SK-N-SH (cell line): ENCODE measurements at regions not wholly inside any gene's neighbourhood (a gene's known extent, or its start where the extent isn't known, plus 50 kb on each side); places are given as distances from the start of the nearest gene placed in this dataset.

Experiments
- CTCF ChIA-PET: fragments of 300-600, 350-600 bp; formaldehyde crosslinking; extraction: SDS; loops from one replicate; lab custom pipeline; 2021; lab: Yijun Ruan, JAX
- POLR2A ChIA-PET: fragments of 350-600 bp; sonication (Branson Sonifier 250); formaldehyde crosslinking; extraction: SDS; loops from one replicate; lab custom pipeline; 2020; ENCODE audit warnings: antibody characterized with exemption, inconsistent platforms; lab: Yijun Ruan, JAX
- DNase-seq: peaks from one replicate; pipeline ENCODE4 v3.0.0; 2012
- H2AFZ ChIP-seq: fragments of 200-600 bp; sonication (generic); 2 replicates; pipeline ENCODE4 v1.8.1; 2016; ENCODE audit warnings: antibody characterized with exemption, mild to moderate bottlenecking, low read depth
- H3F3A ChIP-seq: fragments of 200-600 bp; sonication (generic); replicated peaks from 2 replicates; pipeline ENCODE3; 2016; ENCODE audit warnings: antibody characterized with exemption, mild to moderate bottlenecking; ENCODE audit not compliant: insufficient read depth
- H3K27ac ChIP-seq, 2 experiments: fragments of 200-500 bp in 1 of 2; fragments of 200-600 bp in 1 of 2; sonication (Bioruptor generic) in 1 of 2; sonication (generic), shearing (Covaris generic) in 1 of 2; 2 replicates each; pipeline versions ENCODE4 v1.5.1 to v1.6.1; 2014 to 2016; ENCODE audit warnings: low read depth in 2 of 2, inconsistent platforms in 1 of 2, low read length in 1 of 2, mild to moderate bottlenecking in 1 of 2, mixed read lengths in 1 of 2
- H3K27me3 ChIP-seq: fragments of 200-600 bp; sonication (generic), shearing (Covaris generic); 2 replicates; pipeline ENCODE4 v1.6.1; 2016; ENCODE audit warnings: mixed run types; ENCODE audit not compliant: insufficient read depth
- H3K36me3 ChIP-seq, 2 experiments: fragments of 200-500 bp in 1 of 2; fragments of 200-600 bp in 1 of 2; sonication (Bioruptor generic) in 1 of 2; sonication (generic) in 1 of 2; replicated peaks in 1 of 2; 2 replicates each; pipeline versions ENCODE3 to v1.5.1; 2014 to 2016; ENCODE audit warnings: low read length in 1 of 2, mild to moderate bottlenecking in 1 of 2; ENCODE audit not compliant: insufficient read depth in 2 of 2, control insufficient read depth in 1 of 2
- H3K4me1 ChIP-seq, 2 experiments: fragments of 200-500 bp in 1 of 2; fragments of 200-600 bp in 1 of 2; sonication (Bioruptor generic) in 1 of 2; sonication (generic), shearing (Covaris generic) in 1 of 2; 2 replicates each; pipeline versions ENCODE4 v1.5.1 to v1.6.1; 2014 to 2016; ENCODE audit warnings: low read depth in 1 of 2, low read length in 1 of 2, mixed run types in 1 of 2; ENCODE audit not compliant: insufficient read depth in 2 of 2, control insufficient read depth in 1 of 2
- H3K4me2 ChIP-seq: fragments of 200-600 bp; sonication (generic), shearing (Covaris generic); 2 replicates; pipeline ENCODE4 v1.6.1; 2017; ENCODE audit warnings: mixed run types
- H3K4me3 ChIP-seq, 2 experiments: fragments of 200-500 bp in 1 of 2; fragments of 200-600 bp in 1 of 2; sonication (Bioruptor generic) in 1 of 2; sonication (generic), shearing (Covaris generic) in 1 of 2; 2 replicates each; pipeline versions ENCODE4 v1.5.1 to v1.8.1; 2014 to 2016; ENCODE audit warnings: low read depth in 2 of 2, inconsistent platforms in 1 of 2, low read length in 1 of 2, mild to moderate bottlenecking in 1 of 2, mixed read lengths in 1 of 2, moderate library complexity in 1 of 2
- H3K79me2 ChIP-seq: fragments of 200-600 bp; sonication (generic); 2 replicates; pipeline ENCODE4 v1.8.1; 2017; ENCODE audit warnings: mild to moderate bottlenecking; ENCODE audit not compliant: insufficient read depth
- H3K9ac ChIP-seq: fragments of 200-600 bp; sonication (generic); 2 replicates; pipeline ENCODE4 v1.6.1; 2017; ENCODE audit warnings: mixed run types
- H3K9me2 ChIP-seq: fragments of 200-600 bp; sonication (generic); 2 replicates; pipeline ENCODE4 v1.6.1; 2017; ENCODE audit warnings: mixed run types
- H3K9me3 ChIP-seq: fragments of 200-600 bp; sonication (generic); 2 replicates; pipeline ENCODE4 v1.6.1; 2017; ENCODE audit warnings: mixed run types, mild to moderate bottlenecking, moderate library complexity
- H4K20me1 ChIP-seq: fragments of 200-600 bp; sonication (generic); 2 replicates; pipeline ENCODE4 v1.6.1; 2017; ENCODE audit warnings: mild to moderate bottlenecking, mixed run types; ENCODE audit not compliant: insufficient read depth
- CHD2 ChIP-seq: fragments of 150-350 bp; IDR thresholded peaks from 2 replicates; pipeline ENCODE4 v1.6.1; 2018; ENCODE audit warnings: low read length; ENCODE audit not compliant: partially characterized antibody
- FOXJ3 ChIP-seq: sonication (generic); formaldehyde crosslinking; IDR thresholded peaks from 2 replicates; pipeline ENCODE4 v1.5.1; 2020; ENCODE audit warnings: mild to moderate bottlenecking, missing genetic modification reagents
- GATA2 ChIP-seq: sonication (generic); formaldehyde crosslinking; IDR thresholded peaks from 2 replicates; pipeline ENCODE4 v1.5.0; 2020; ENCODE audit warnings: mild to moderate bottlenecking, missing genetic modification reagents
- JUND ChIP-seq: IDR thresholded peaks from 2 replicates; pipeline ENCODE4 v1.4.0; 2012
- NFIC ChIP-seq: IDR thresholded peaks from 2 replicates; pipeline ENCODE4 v1.4.0; 2012; ENCODE audit warnings: borderline replicate concordance
- RAD21 ChIP-seq: IDR thresholded peaks from 2 replicates; pipeline ENCODE4 v1.6.1; 2012; ENCODE audit warnings: mild to moderate bottlenecking, low read length
- RXRA ChIP-seq: IDR thresholded peaks from 2 replicates; pipeline ENCODE4 v1.4.0; 2012; ENCODE audit warnings: low read depth, mild to moderate bottlenecking, borderline replicate concordance
- SMC3 ChIP-seq: IDR thresholded peaks from 2 replicates; pipeline ENCODE4 v1.6.1; 2012; ENCODE audit warnings: low read depth, low read length, improper control_type of control experiment
- TAF1 ChIP-seq: IDR thresholded peaks from 2 replicates; pipeline ENCODE4 v1.6.1; 2012; ENCODE audit warnings: low read depth, mild to moderate bottlenecking, low read length, moderate library complexity, borderline replicate concordance
- TCF12 ChIP-seq: IDR thresholded peaks from 2 replicates; pipeline ENCODE4 v1.4.0; 2012
- YY1 ChIP-seq: IDR thresholded peaks from 2 replicates; pipeline ENCODE4 v1.4.0; 2012; ENCODE audit warnings: low read depth, mild to moderate bottlenecking
- TF ChIP-seq, protein P1 (sequence below): fragments of 150-350 bp; IDR thresholded peaks from 2 replicates; pipeline ENCODE4 v1.6.1; 2017; ENCODE audit warnings: antibody characterized with exemption, low read length, low read depth, borderline replicate concordance
- TF ChIP-seq, protein P2 (sequence below): fragments of 200-600 bp; sonication (generic); IDR thresholded peaks from 2 replicates; pipeline ENCODE4 v1.6.1; 2017; ENCODE audit warnings: antibody characterized with exemption, mild to moderate bottlenecking, moderate library complexity
- TF ChIP-seq, protein P3 (sequence below): IDR thresholded peaks from 2 replicates; pipeline ENCODE4 v1.6.1; 2012; ENCODE audit warnings: mild to moderate bottlenecking, low read depth, low read length, moderate library complexity
- TF ChIP-seq, protein P4 (sequence below): IDR thresholded peaks from 2 replicates; pipeline ENCODE4; 2012
- TF ChIP-seq, protein P5 (sequence below): IDR thresholded peaks from 2 replicates; pipeline ENCODE4 v1.4.0; 2012; ENCODE audit warnings: low read depth, borderline replicate concordance

DNA sequence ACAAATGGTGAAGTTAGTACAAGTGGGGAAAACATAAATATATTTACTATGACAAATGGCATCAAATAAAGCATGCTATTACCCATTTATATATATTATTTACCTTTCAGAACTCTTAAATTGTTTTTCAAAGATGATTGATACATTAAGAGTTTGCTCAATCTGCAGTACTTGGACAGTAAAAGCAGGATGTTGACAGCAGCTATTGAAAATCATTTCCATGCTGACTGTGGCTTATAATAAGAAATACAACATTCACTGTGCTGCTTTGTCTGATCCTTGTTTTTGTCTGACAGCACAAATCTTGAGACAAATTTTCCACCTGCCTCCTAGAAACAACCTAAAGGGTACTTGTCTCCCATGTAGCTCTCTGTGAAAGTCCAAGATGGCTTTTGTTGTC lies 134.1 kb upstream of the FAT1 start:
- no peaks in the 10 kb centered on the region for H3K9me3 ChIP-seq
- TF ChIP-seq FOXJ3: no peak
- no peak for TF ChIP-seq RAD21
- no peak for TF ChIP-seq TCF12
- no peak for TF ChIP-seq JUND
- no peak for TF ChIP-seq GATA2 (CRISPR knock-in tag)
- TF ChIP-seq, protein P1, sequence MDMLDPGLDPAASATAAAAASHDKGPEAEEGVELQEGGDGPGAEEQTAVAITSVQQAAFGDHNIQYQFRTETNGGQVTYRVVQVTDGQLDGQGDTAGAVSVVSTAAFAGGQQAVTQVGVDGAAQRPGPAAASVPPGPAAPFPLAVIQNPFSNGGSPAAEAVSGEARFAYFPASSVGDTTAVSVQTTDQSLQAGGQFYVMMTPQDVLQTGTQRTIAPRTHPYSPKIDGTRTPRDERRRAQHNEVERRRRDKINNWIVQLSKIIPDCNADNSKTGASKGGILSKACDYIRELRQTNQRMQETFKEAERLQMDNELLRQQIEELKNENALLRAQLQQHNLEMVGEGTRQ: no peak
- TF ChIP-seq, protein P2, sequence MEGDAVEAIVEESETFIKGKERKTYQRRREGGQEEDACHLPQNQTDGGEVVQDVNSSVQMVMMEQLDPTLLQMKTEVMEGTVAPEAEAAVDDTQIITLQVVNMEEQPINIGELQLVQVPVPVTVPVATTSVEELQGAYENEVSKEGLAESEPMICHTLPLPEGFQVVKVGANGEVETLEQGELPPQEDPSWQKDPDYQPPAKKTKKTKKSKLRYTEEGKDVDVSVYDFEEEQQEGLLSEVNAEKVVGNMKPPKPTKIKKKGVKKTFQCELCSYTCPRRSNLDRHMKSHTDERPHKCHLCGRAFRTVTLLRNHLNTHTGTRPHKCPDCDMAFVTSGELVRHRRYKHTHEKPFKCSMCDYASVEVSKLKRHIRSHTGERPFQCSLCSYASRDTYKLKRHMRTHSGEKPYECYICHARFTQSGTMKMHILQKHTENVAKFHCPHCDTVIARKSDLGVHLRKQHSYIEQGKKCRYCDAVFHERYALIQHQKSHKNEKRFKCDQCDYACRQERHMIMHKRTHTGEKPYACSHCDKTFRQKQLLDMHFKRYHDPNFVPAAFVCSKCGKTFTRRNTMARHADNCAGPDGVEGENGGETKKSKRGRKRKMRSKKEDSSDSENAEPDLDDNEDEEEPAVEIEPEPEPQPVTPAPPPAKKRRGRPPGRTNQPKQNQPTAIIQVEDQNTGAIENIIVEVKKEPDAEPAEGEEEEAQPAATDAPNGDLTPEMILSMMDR: no peak
- TF ChIP-seq, protein P3, sequence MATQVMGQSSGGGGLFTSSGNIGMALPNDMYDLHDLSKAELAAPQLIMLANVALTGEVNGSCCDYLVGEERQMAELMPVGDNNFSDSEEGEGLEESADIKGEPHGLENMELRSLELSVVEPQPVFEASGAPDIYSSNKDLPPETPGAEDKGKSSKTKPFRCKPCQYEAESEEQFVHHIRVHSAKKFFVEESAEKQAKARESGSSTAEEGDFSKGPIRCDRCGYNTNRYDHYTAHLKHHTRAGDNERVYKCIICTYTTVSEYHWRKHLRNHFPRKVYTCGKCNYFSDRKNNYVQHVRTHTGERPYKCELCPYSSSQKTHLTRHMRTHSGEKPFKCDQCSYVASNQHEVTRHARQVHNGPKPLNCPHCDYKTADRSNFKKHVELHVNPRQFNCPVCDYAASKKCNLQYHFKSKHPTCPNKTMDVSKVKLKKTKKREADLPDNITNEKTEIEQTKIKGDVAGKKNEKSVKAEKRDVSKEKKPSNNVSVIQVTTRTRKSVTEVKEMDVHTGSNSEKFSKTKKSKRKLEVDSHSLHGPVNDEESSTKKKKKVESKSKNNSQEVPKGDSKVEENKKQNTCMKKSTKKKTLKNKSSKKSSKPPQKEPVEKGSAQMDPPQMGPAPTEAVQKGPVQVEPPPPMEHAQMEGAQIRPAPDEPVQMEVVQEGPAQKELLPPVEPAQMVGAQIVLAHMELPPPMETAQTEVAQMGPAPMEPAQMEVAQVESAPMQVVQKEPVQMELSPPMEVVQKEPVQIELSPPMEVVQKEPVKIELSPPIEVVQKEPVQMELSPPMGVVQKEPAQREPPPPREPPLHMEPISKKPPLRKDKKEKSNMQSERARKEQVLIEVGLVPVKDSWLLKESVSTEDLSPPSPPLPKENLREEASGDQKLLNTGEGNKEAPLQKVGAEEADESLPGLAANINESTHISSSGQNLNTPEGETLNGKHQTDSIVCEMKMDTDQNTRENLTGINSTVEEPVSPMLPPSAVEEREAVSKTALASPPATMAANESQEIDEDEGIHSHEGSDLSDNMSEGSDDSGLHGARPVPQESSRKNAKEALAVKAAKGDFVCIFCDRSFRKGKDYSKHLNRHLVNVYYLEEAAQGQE: no peak
- TF ChIP-seq, protein P4, sequence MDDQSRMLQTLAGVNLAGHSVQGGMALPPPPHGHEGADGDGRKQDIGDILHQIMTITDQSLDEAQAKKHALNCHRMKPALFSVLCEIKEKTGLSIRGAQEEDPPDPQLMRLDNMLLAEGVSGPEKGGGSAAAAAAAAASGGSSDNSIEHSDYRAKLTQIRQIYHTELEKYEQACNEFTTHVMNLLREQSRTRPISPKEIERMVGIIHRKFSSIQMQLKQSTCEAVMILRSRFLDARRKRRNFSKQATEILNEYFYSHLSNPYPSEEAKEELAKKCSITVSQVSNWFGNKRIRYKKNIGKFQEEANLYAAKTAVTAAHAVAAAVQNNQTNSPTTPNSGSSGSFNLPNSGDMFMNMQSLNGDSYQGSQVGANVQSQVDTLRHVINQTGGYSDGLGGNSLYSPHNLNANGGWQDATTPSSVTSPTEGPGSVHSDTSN: no peak
- TF ChIP-seq, protein P5, sequence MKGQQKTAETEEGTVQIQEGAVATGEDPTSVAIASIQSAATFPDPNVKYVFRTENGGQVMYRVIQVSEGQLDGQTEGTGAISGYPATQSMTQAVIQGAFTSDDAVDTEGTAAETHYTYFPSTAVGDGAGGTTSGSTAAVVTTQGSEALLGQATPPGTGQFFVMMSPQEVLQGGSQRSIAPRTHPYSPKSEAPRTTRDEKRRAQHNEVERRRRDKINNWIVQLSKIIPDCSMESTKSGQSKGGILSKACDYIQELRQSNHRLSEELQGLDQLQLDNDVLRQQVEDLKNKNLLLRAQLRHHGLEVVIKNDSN: no peak
- no peak for TF ChIP-seq YY1
- TF ChIP-seq SMC3: no peak
- TF ChIP-seq TAF1: no peak
- TF ChIP-seq CHD2: no peak
- no peak for TF ChIP-seq NFIC
- no peak for TF ChIP-seq RXRA
- no peaks in the 10 kb centered on the region for H3K9me2 ChIP-seq
- no peaks in the 10 kb centered on the region for H3K79me2 ChIP-seq
- no peaks in the 10 kb centered on the region for H3F3A ChIP-seq
- no peaks in the 10 kb centered on the region for H3K27me3 ChIP-seq
- no peak for DNase-seq
- no peak overlapping the region for H3K4me2 ChIP-seq
- no peaks in the 10 kb centered on the region for H3K4me1 ChIP-seq
- H3K4me3 ChIP-seq: no peak overlapping the region
- H3K36me3 ChIP-seq: no peaks in the 10 kb centered on the region
- H4K20me1 ChIP-seq: no peaks in the 10 kb centered on the region
- ChIA-PET POLR2A (no interaction called here), CTCF (no interaction called here)
- H3K27ac ChIP-seq: no peak overlapping the region
- no peak overlapping the region for H3K9ac ChIP-seq
- H2AFZ ChIP-seq: no peak overlapping the region
